Upper lobe of left lung (tissue), 6 donors: ENCODE measurements at regions not wholly inside any gene's neighbourhood (a gene's known extent, or its start where the extent isn't known, plus 50 kb on each side); places are given as distances from the start of the nearest gene placed in this dataset.

Experiments
- ATAC-seq, 2 donors: fragments of 200-7000 bp; cut with Tn5 transposase; one replicate each; pipeline ENCODE4 v1.9.1; 2022; ENCODE audit warnings: mild to moderate bottlenecking in 2 of 2, moderate library complexity in 2 of 2; ENCODE audit not compliant: low FRiP score in 2 of 2
- DNase-seq, 2 donors: peaks; one replicate each; pipeline ENCODE4 v3.0.0-alpha.2; 2019 to 2020
- H3K27ac ChIP-seq, 4 donors: fragments of 200-600 bp; sonication (generic); one replicate each; pipeline ENCODE4 v1.5.1; 2016 to 2019
- H3K27me3 ChIP-seq, 4 donors: fragments of 200-600 bp; sonication (generic); one replicate each; pipeline ENCODE4 v1.5.1; 2017 to 2019
- H3K36me3 ChIP-seq, 4 donors: fragments of 200-600 bp; sonication (generic); one replicate each; pipeline ENCODE4 v1.5.1; 2016 to 2019
- H3K4me1 ChIP-seq, 4 donors: fragments of 200-600 bp; sonication (generic); one replicate each; pipeline ENCODE4 v1.5.1; 2018 to 2019
- H3K4me3 ChIP-seq, 4 donors: fragments of 200-600 bp; sonication (generic); one replicate each; pipeline ENCODE4 v1.5.1; 2017 to 2019; ENCODE audit warnings: mild to moderate bottlenecking in 2 of 4, moderate library complexity in 1 of 4
- H3K9me3 ChIP-seq, 4 donors: fragments of 200-600 bp; sonication (generic); one replicate each; pipeline ENCODE4 v1.5.1; 2018 to 2019
- CTCF ChIP-seq, 6 experiments: fragments of 450-650 bp in 4 of 6; fragments of 200-600 bp in 2 of 6; sonication (generic) in 2 of 6; IDR thresholded peaks; one replicate each; pipeline ENCODE4 v1.5.1; 2016 to 2019; ENCODE audit warnings: antibody characterized with exemption in 6 of 6
- EP300 ChIP-seq, 4 donors: sonication (generic); formaldehyde crosslinking; IDR thresholded peaks; one replicate each; pipeline ENCODE4 v1.5.1; 2017; ENCODE audit warnings: antibody characterized with exemption in 4 of 4, control low read depth in 2 of 4
- POLR2A ChIP-seq, 4 donors: fragments of 450-650 bp; IDR thresholded peaks; one replicate each; pipeline ENCODE4 v1.5.1; 2016 to 2017; ENCODE audit warnings: antibody characterized with exemption in 4 of 4, mild to moderate bottlenecking in 2 of 4
- POLR2AphosphoS5 ChIP-seq, 2 donors: sonication (generic); formaldehyde crosslinking; IDR thresholded peaks; one replicate each; pipeline ENCODE4 v1.5.1; 2017; ENCODE audit warnings: antibody characterized with exemption in 2 of 2
- WGBS, 2 donors: methylation state at CpG; one replicate each; pipeline ENCODE4 v1.1.5; 2017 to 2018; 5-methylcytosine and 5-hydroxymethylcytosine counted together
- donor health status: DM: no; HTN: no; CAD: no; lungs with moderate emphysema.
- donor health status: DM: no; HTN: yes; CAD: no; lungs with severe emphysema.

GRCh38 chr3:177973241-177973840 lies 562.9 kb upstream of the KCNMB2 start:
- H3K27me3 ChIP-seq = no peaks in the 10 kb centered on the region
- H3K27ac ChIP-seq = no peak overlapping the region
- no peak overlapping the region for H3K4me3 ChIP-seq
- DNase-seq (no peak), ATAC-seq (no peak)
- TF ChIP-seq CTCF (IDR thresholded peaks at IDR 0.05) (no peak), EP300 (IDR thresholded peaks at IDR 0.05) (no peak), POLR2A (IDR thresholded peaks at IDR 0.05) (no peak), POLR2AphosphoS5 (IDR thresholded peaks at IDR 0.05) (no peak)
- H3K36me3 ChIP-seq = no peaks in the 10 kb centered on the region
- WGBS, 2 donors = 81 to 90% methylated on average over 2 of the region's 2 CpGs
- H3K9me3 ChIP-seq = no peaks in the 10 kb centered on the region
- no peaks in the 10 kb centered on the region for H3K4me1 ChIP-seq

DNA sequence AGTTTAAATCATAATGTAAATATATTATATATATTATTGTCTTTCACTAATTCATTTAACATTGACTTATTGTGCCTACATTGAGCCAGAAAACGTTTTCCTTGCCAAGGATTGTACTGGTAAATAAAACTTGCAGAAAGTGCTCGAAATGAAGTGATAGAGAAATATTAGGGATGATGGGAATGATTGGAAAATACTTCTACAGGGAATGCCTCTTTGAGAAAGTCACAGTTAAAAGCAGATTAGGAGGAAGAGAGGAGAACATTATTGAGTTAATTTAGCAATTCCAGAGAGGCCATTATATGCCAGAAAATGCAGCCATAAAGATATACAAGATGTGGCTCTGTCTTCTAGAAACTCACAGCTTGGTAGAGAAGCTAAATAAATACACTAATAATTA lies 560.0 kb upstream of the KCNMB2 start:
- ATAC-seq = no peak
- no peak for DNase-seq
- H3K27ac ChIP-seq = no peak overlapping the region
- no peaks in the 10 kb centered on the region for H3K9me3 ChIP-seq
- no peak overlapping the region for H3K4me3 ChIP-seq
- H3K27me3 ChIP-seq = no peaks in the 10 kb centered on the region
- no peaks in the 10 kb centered on the region for H3K4me1 ChIP-seq
- WGBS, 2 donors = 61 to 62% methylated on average over 2 of the region's 2 CpGs
- TF ChIP-seq POLR2AphosphoS5 (IDR thresholded peaks at IDR 0.05) = no peak
- no peak for TF ChIP-seq EP300 (IDR thresholded peaks at IDR 0.05)
- no peak for TF ChIP-seq CTCF (IDR thresholded peaks at IDR 0.05)
- no peak for TF ChIP-seq POLR2A (IDR thresholded peaks at IDR 0.05)
- H3K36me3 ChIP-seq = no peaks in the 10 kb centered on the region

DNA sequence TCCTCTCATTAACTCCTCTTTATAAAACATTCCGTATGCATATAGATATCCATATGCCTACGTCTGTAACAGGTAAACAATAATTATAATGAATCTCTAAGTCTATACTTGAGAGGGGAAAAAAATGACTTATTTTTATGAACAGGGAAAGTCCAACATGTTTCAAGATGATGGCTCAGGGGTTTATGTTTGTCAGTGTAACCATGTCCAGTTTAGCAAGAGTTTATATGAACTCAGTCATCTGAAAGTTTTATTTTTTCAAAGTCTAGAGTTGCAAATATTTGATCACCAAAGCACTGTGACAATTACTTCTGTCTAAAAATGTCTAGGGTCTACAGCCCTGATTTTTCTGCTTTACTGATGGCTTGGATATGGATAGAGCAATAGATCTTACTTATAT lies 559.4 kb upstream of the KCNMB2 start:
- 82 to 89% methylated on average over 2 of the region's 2 CpGs for WGBS, 2 donors
- ATAC-seq = no peak

GRCh38 chr3:177977381-177978158 lies 558.7 kb upstream of the KCNMB2 start:
- TF ChIP-seq POLR2A (IDR thresholded peaks at IDR 0.05) (no peak), POLR2AphosphoS5 (IDR thresholded peaks at IDR 0.05) (no peak), CTCF (IDR thresholded peaks at IDR 0.05) (no peak), EP300 (IDR thresholded peaks at IDR 0.05) (no peak)
- no peak overlapping the region for H3K4me3 ChIP-seq
- H3K36me3 ChIP-seq = no peaks in the 10 kb centered on the region
- no peaks in the 10 kb centered on the region for H3K4me1 ChIP-seq
- DNase-seq = no peak
- ATAC-seq = peak in 1 of 2 donors; percentile 42
- WGBS, 2 donors = 84 to 92% methylated on average over 2 of the region's 2 CpGs
- no peaks in the 10 kb centered on the region for H3K9me3 ChIP-seq
- H3K27me3 ChIP-seq = no peaks in the 10 kb centered on the region
- no peak overlapping the region for H3K27ac ChIP-seq

More for the DNA sequence above, 559.4 kb upstream of the KCNMB2 start:
- H3K27me3 ChIP-seq = no peaks in the 10 kb centered on the region
- H3K9me3 ChIP-seq = no peaks in the 10 kb centered on the region
- no peak overlapping the region for H3K4me3 ChIP-seq
- no peaks in the 10 kb centered on the region for H3K36me3 ChIP-seq
- H3K27ac ChIP-seq = no peak overlapping the region
- H3K4me1 ChIP-seq = no peaks in the 10 kb centered on the region
- TF ChIP-seq EP300 (IDR thresholded peaks at IDR 0.05) (no peak), CTCF (IDR thresholded peaks at IDR 0.05) (no peak), POLR2A (IDR thresholded peaks at IDR 0.05) (no peak), POLR2AphosphoS5 (IDR thresholded peaks at IDR 0.05) (no peak)
- DNase-seq = no peak
